Globus pallidus (tissue), 1 donor: ENCODE measurements at regions not wholly inside any gene's neighbourhood (a gene's known extent, or its start where the extent isn't known, plus 50 kb on each side); places are given as distances from the start of the nearest gene placed in this dataset.

Experiments used
- DNase-seq: peaks from one replicate; pipeline ENCODE4 v3.0.0-alpha.2; 2015; ENCODE audit warnings: low spot score

- no peak for DNase-seq
Observed at GRCh38 chr2:236746833-236747232, 177.2 kb downstream of the ACKR3 start.

- no peak for DNase-seq
Observed at GRCh38 chr2:236747426-236747825, 177.8 kb downstream of the ACKR3 start.

GRCh38 chr2:236747925-236748324, 178.3 kb downstream of the ACKR3 start:
- no peak for DNase-seq

GRCh38 chr2:236748385-236748784, 178.8 kb downstream of the ACKR3 start:
- DNase-seq, result no peak

- DNase-seq, result no peak
Observed at GRCh38 chr2:236748801-236749200, 179.2 kb downstream of the ACKR3 start.

- DNase-seq, result no peak
Observed at GRCh38 chr2:236749346-236749745, 179.7 kb downstream of the ACKR3 start.

- DNase-seq, result no peak
Observed at GRCh38 chr2:236752096-236752495, 182.5 kb downstream of the ACKR3 start.

GRCh38 chr2:236753606-236754270, 184.1 kb downstream of the ACKR3 start:
- peak; percentile 11 for DNase-seq

GRCh38 chr2:236754271-236754944, 184.8 kb downstream of the ACKR3 start:
- DNase-seq, result no peak

- DNase-seq, result no peak
Observed at GRCh38 chr2:236755278-236755840, 185.7 kb downstream of the ACKR3 start.

- no peak for DNase-seq
Observed at GRCh38 chr2:236758406-236758805, 188.8 kb downstream of the ACKR3 start.

- DNase-seq, result no peak
Observed at GRCh38 chr2:236760246-236760645, 190.6 kb downstream of the ACKR3 start.

GRCh38 chr2:236761358-236761757, 191.7 kb downstream of the ACKR3 start:
- no peak for DNase-seq

- DNase-seq, result no peak
Observed at GRCh38 chr2:236762628-236763027, 193.0 kb downstream of the ACKR3 start.

GRCh38 chr2:236763857-236764256, 194.2 kb downstream of the ACKR3 start:
- no peak for DNase-seq

GRCh38 chr2:236764716-236765115, 195.1 kb downstream of the ACKR3 start:
- no peak for DNase-seq

- no peak for DNase-seq
Observed at GRCh38 chr2:236765478-236765877, 195.9 kb downstream of the ACKR3 start.

- DNase-seq, result no peak
Observed at GRCh38 chr2:236766850-236767249, 197.2 kb downstream of the ACKR3 start.

GRCh38 chr2:236767941-236768340, 198.3 kb downstream of the ACKR3 start:
- DNase-seq, result no peak

- DNase-seq, result no peak
Observed at GRCh38 chr2:236768393-236769140, 198.9 kb downstream of the ACKR3 start.

- no peak for DNase-seq
Observed at GRCh38 chr2:236769981-236770671, 200.5 kb downstream of the ACKR3 start.

- DNase-seq, result no peak
Observed at GRCh38 chr2:236772220-236772837, 202.7 kb downstream of the ACKR3 start.
